H9 (cell line): ENCODE measurements at regions not wholly inside any gene's neighbourhood (a gene's known extent, or its start where the extent isn't known, plus 50 kb on each side); places are given as distances from the start of the nearest gene placed in this dataset.

Experiments
- DNase-seq: peaks from one replicate; pipeline ENCODE4 v3.0.0-alpha.2; 2017
- H2AFZ ChIP-seq: one replicate; pipeline ENCODE4 v1.6.1; 2013; ENCODE audit warnings: mild to moderate bottlenecking, low read length, control low read depth, moderate library complexity
- H2AK5ac ChIP-seq: 2 replicates; pipeline ENCODE4 v1.6.1; 2013; ENCODE audit warnings: low read length, control low read depth, mixed read lengths; ENCODE audit not compliant: insufficient read length
- H2BK120ac ChIP-seq: one replicate; pipeline ENCODE4 v1.6.1; 2013; ENCODE audit warnings: low read depth, mild to moderate bottlenecking, low read length, control low read depth, inconsistent platforms; ENCODE audit not compliant: poor library complexity, severe bottlenecking
- H2BK12ac ChIP-seq: 2 replicates; pipeline ENCODE4 v1.6.1; 2013; ENCODE audit warnings: low read length, control low read depth, mixed read lengths, low read depth; ENCODE audit not compliant: insufficient read length
- H2BK15ac ChIP-seq: 2 replicates; pipeline ENCODE4 v1.6.1; 2013; ENCODE audit warnings: low read depth, low read length, control low read depth
- H2BK20ac ChIP-seq: one replicate; pipeline ENCODE4 v1.6.1; 2013; ENCODE audit warnings: low read depth, mild to moderate bottlenecking, low read length, control low read depth, inconsistent platforms; ENCODE audit not compliant: poor library complexity, severe bottlenecking
- H2BK5ac ChIP-seq: 2 replicates; pipeline ENCODE4 v1.6.1; 2013; ENCODE audit warnings: low read length, control low read depth, mixed read lengths; ENCODE audit not compliant: insufficient read length
- H3K14ac ChIP-seq: 2 replicates; pipeline ENCODE4 v1.6.1; 2013; ENCODE audit warnings: low read length, control low read depth; ENCODE audit not compliant: insufficient read depth
- H3K18ac ChIP-seq: 2 replicates; pipeline ENCODE4 v1.6.1; 2013; ENCODE audit warnings: low read depth, mild to moderate bottlenecking, mixed read lengths, low read length, control low read depth; ENCODE audit not compliant: insufficient read length
- H3K23ac ChIP-seq: 2 replicates; pipeline ENCODE4 v1.6.1; 2013; ENCODE audit warnings: low read length, control low read depth, mixed read lengths, low read depth; ENCODE audit not compliant: insufficient read length
- H3K23me2 ChIP-seq: 2 replicates; pipeline ENCODE4 v1.6.1; 2013; ENCODE audit warnings: low read depth, mild to moderate bottlenecking, mixed read lengths, low read length, control low read depth; ENCODE audit not compliant: insufficient read length, poor library complexity, severe bottlenecking
- H3K27ac ChIP-seq: 2 replicates; pipeline ENCODE4 v1.5.1; 2013; ENCODE audit warnings: low read length, control low read depth, mixed read lengths, low read depth; ENCODE audit not compliant: insufficient read length
- H3K27me3 ChIP-seq: 2 replicates; pipeline ENCODE4 v1.6.1; 2013; ENCODE audit warnings: low read length, control low read depth, inconsistent platforms; ENCODE audit not compliant: insufficient read depth
- H3K4ac ChIP-seq: 2 replicates; pipeline ENCODE4 v1.6.1; 2013; ENCODE audit warnings: low read depth, mild to moderate bottlenecking, control low read depth, inconsistent platforms, low read length, moderate library complexity
- H3K4me1 ChIP-seq: 2 replicates; pipeline ENCODE4 v1.6.1; 2013; ENCODE audit warnings: low read length, control low read depth, inconsistent platforms; ENCODE audit not compliant: insufficient read depth
- H3K4me2 ChIP-seq: 2 replicates; pipeline ENCODE4 v1.6.1; 2013; ENCODE audit warnings: low read length, control low read depth, mixed read lengths; ENCODE audit not compliant: insufficient read length, insufficient read depth
- H3K56ac ChIP-seq: 2 replicates; pipeline ENCODE4 v1.6.1; 2013; ENCODE audit warnings: low read depth, mild to moderate bottlenecking, mixed read lengths, low read length, control low read depth; ENCODE audit not compliant: insufficient read length
- H3K79me1 ChIP-seq: 2 replicates; pipeline ENCODE4 v1.6.1; 2013; ENCODE audit warnings: low read depth, mild to moderate bottlenecking, moderate library complexity, low read length, control low read depth, inconsistent platforms; ENCODE audit not compliant: insufficient read depth, poor library complexity, severe bottlenecking
- H3K79me2 ChIP-seq: 2 replicates; pipeline ENCODE4 v1.6.1; 2013; ENCODE audit warnings: low read length, control low read depth, inconsistent platforms; ENCODE audit not compliant: insufficient read depth
- H3K9ac ChIP-seq: 2 replicates; pipeline ENCODE4 v1.6.1; 2013; ENCODE audit warnings: low read length, control low read depth, mixed read lengths; ENCODE audit not compliant: insufficient read length; ENCODE audit errors: extremely low read depth
- H3K9me3 ChIP-seq: one replicate; pipeline ENCODE4 v1.6.1; 2013; ENCODE audit warnings: low read depth, low read length, inconsistent platforms; ENCODE audit not compliant: control insufficient read depth
- H3T11ph ChIP-seq: one replicate; pipeline ENCODE4 v1.6.1; 2013; ENCODE audit warnings: mild to moderate bottlenecking, low read length, control low read depth, inconsistent platforms
- H4K20me1 ChIP-seq: one replicate; pipeline ENCODE4 v1.6.1; 2013; ENCODE audit not compliant: control insufficient read depth, insufficient read length, insufficient read depth
- H4K5ac ChIP-seq: 2 replicates; pipeline ENCODE4 v1.6.1; 2013; ENCODE audit warnings: low read depth, mild to moderate bottlenecking, mixed read lengths, low read length, control low read depth; ENCODE audit not compliant: insufficient read length
- H4K8ac ChIP-seq: replicated peaks from 2 replicates; pipeline ENCODE4 v1.6.1; 2013; ENCODE audit warnings: low read length, control low read depth, mixed read lengths, low read depth; ENCODE audit not compliant: insufficient read length
- H4K91ac ChIP-seq: 2 replicates; pipeline ENCODE4 v1.6.1; 2013; ENCODE audit warnings: low read depth, mild to moderate bottlenecking, moderate library complexity, mixed read lengths, low read length, control low read depth; ENCODE audit not compliant: insufficient read length
- H3K27ac Mint-ChIP-seq, 3 experiments: 2 replicates in 2 of 3; 3 replicates in 1 of 3; pipeline ENCODE4 v1.8.0; 2020 to 2021; ENCODE audit warnings: mixed read lengths in 3 of 3, mild to moderate bottlenecking in 1 of 3, moderate library complexity in 1 of 3
- H3K27me3 Mint-ChIP-seq: 2 replicates; pipeline ENCODE4 v1.8.0; 2021; ENCODE audit warnings: low read depth, mild to moderate bottlenecking, moderate library complexity, mixed read lengths
- H3K36me3 Mint-ChIP-seq, 3 experiments: 2 replicates in 2 of 3; 3 replicates in 1 of 3; pipeline ENCODE4 v1.8.0; 2020 to 2021; ENCODE audit warnings: low read depth in 3 of 3, mixed read lengths in 3 of 3; ENCODE audit not compliant: insufficient read depth in 1 of 3
- H3K4me1 Mint-ChIP-seq, 2 experiments: 2 replicates each; pipeline ENCODE4 v1.8.0; 2020; ENCODE audit warnings: mixed read lengths in 2 of 2
- H3K4me3 Mint-ChIP-seq, 2 experiments: 2 replicates in 1 of 2; 3 replicates in 1 of 2; pipeline ENCODE4 v1.8.0; 2020 to 2021; ENCODE audit warnings: mild to moderate bottlenecking in 2 of 2, mixed read lengths in 2 of 2, moderate library complexity in 1 of 2
- H3K9me3 Mint-ChIP-seq, 2 experiments: 2 replicates in 1 of 2; 3 replicates in 1 of 2; pipeline ENCODE4 v1.8.0; 2020; ENCODE audit warnings: mild to moderate bottlenecking in 2 of 2, mixed read lengths in 2 of 2, moderate library complexity in 1 of 2
- CTCF ChIP-seq: fragments of 200-600 bp; sonication (generic); conservative IDR thresholded peaks from 3 replicates; pipeline ENCODE4 v1.8.0; 2021; ENCODE audit warnings: antibody characterized with exemption, mild to moderate bottlenecking
- WGBS: extraction: QIAGEN DNeasy Blood & Tissue Kit; methylation state at CpG from one replicate; pipeline ENCODE4 v1.1.7; 2013; ENCODE audit warnings: missing lambda C conversion rate, low lambda C conversion rate, mixed read lengths; ENCODE audit not compliant: insufficient read length; ENCODE audit errors: extremely low coverage; 5-methylcytosine and 5-hydroxymethylcytosine counted together

- no peak overlapping the region for H2BK120ac ChIP-seq
Observed at GRCh38 chr1:229941160-229941559, 125.9 kb upstream of the GALNT2 start.

More at GRCh38 chr1:229941160-229941559, 125.9 kb upstream of the GALNT2 start:
- no peak overlapping the region for H2BK20ac ChIP-seq
- no CpG with 5 or more reads among the region's 8 CpGs for WGBS
- no peaks in the 10 kb centered on the region for H3K9me3 ChIP-seq
- no peaks in the 10 kb centered on the region for H3K79me1 ChIP-seq
- no peak for DNase-seq
- H2AFZ ChIP-seq: no peak overlapping the region
- Mint-ChIP-seq H3K27me3 (peaks cover 1% of the 10 kb centered on the region), H3K27ac (peak overlapping the region in 1 of 3 experiments; percentile 13; a peak in 2 of 7 replicates), H3K9me3 (no peaks in the 10 kb centered on the region), H3K4me1 (peaks cover 10 to 23% of the 10 kb centered on the region in 2 experiments), H3K36me3 (no peaks in the 10 kb centered on the region), H3K4me3 (no peak overlapping the region)
- no peaks in the 10 kb centered on the region for H3K27me3 ChIP-seq
- no peak overlapping the region for H3K23ac ChIP-seq
- H2AK5ac ChIP-seq: no peak overlapping the region
- H3K18ac ChIP-seq: no peak overlapping the region
- H3K27ac ChIP-seq: no peak overlapping the region
- no peak overlapping the region for H4K91ac ChIP-seq
- TF ChIP-seq CTCF: no peak
- H3K9ac ChIP-seq: no peak overlapping the region
- H2BK15ac ChIP-seq: no peak overlapping the region
- no peak overlapping the region for H2BK5ac ChIP-seq
- H4K5ac ChIP-seq: no peak overlapping the region
- peak overlapping the region; percentile 55; the same call in 1 of the 2 replicates for H3K14ac ChIP-seq
- no peaks in the 10 kb centered on the region for H4K20me1 ChIP-seq
- no peak overlapping the region for H3T11ph ChIP-seq
- H3K79me2 ChIP-seq: no peaks in the 10 kb centered on the region
- H3K23me2 ChIP-seq: peaks cover 3% of the 10 kb centered on the region
- H3K4me2 ChIP-seq: no peak overlapping the region
- H3K4me1 ChIP-seq: no peaks in the 10 kb centered on the region
- no peak overlapping the region for H2BK12ac ChIP-seq
- H4K8ac ChIP-seq: no peak overlapping the region
- no peak overlapping the region for H3K56ac ChIP-seq
- no peak overlapping the region for H3K4ac ChIP-seq
